CD4-positive, alpha-beta T cell treated with Interleukin-1 beta for 1 hour (primary cell): ENCODE measurements at regions not wholly inside any gene's neighbourhood (a gene's known extent, or its start where the extent isn't known, plus 50 kb on each side); places are given as distances from the start of the nearest gene placed in this dataset.
"Not testable (repeated sequence)": the region's sequence is repeated elsewhere in the genome, so short reads cannot be mapped to it uniquely, and the experiment has no call there.

Experiments used
- DNase-seq, 2 donors: peaks; one replicate each; pipeline ENCODE4 v3.0.0-alpha.2; 2020 to 2022

- no peak for DNase-seq
These were observed 201.6 kb downstream of the IPMK start for GRCh38 chr10:58066126-58066525.

- no peak for DNase-seq
These were observed 202.2 kb downstream of the IPMK start for GRCh38 chr10:58065529-58065815.

GRCh38 chr10:58064714-58065528 is 202.8 kb downstream of the IPMK start:
- no peak for DNase-seq

- DNase-seq: no peak
These were observed 203.7 kb downstream of the IPMK start for GRCh38 chr10:58063861-58064480.

- DNase-seq: not testable (repeated sequence)
These were observed 209.0 kb downstream of the IPMK start for GRCh38 chr10:58058683-58059082.

- DNase-seq: no peak
These were observed 212.8 kb downstream of the IPMK start for GRCh38 chr10:58054881-58055280.

- DNase-seq: no peak
These were observed 214.9 kb downstream of the IPMK start for GRCh38 chr10:58052772-58053171.

GRCh38 chr10:58050575-58050974 is 217.1 kb downstream of the IPMK start:
- no peak for DNase-seq

- DNase-seq: no peak
These were observed 218.8 kb downstream of the IPMK start for GRCh38 chr10:58048936-58049335.

GRCh38 chr10:58044072-58044471 is 223.6 kb downstream of the IPMK start:
- no peak for DNase-seq

GRCh38 chr10:58041901-58042300 is 225.8 kb downstream of the IPMK start:
- no peak for DNase-seq

GRCh38 chr10:58030208-58030607 is 237.5 kb downstream of the IPMK start:
- DNase-seq: no peak

GRCh38 chr10:58028597-58029366 is 238.9 kb downstream of the IPMK start:
- DNase-seq: no peak

GRCh38 chr10:58027426-58027825 is 240.3 kb downstream of the IPMK start:
- DNase-seq: no peak

- no peak for DNase-seq
These were observed 241.7 kb downstream of the IPMK start for GRCh38 chr10:58026036-58026435.

GRCh38 chr10:58023341-58024073 is 244.2 kb downstream of the IPMK start:
- no peak for DNase-seq

GRCh38 chr10:58019863-58020537 is 247.7 kb downstream of the IPMK start:
- no peak for DNase-seq

- DNase-seq: no peak
These were observed 249.9 kb downstream of the IPMK start for GRCh38 chr10:58017719-58018367.

GRCh38 chr10:58016614-58017013 is 251.1 kb downstream of the IPMK start:
- DNase-seq: no peak

GRCh38 chr10:58014436-58014835 is 253.3 kb downstream of the IPMK start:
- no peak for DNase-seq

GRCh38 chr10:58013406-58013805 is 254.3 kb downstream of the IPMK start:
- DNase-seq: no peak

- DNase-seq: no peak
These were observed 257.5 kb downstream of the IPMK start for GRCh38 chr10:58010073-58010702.
